Fibroblast of pulmonary artery (primary cell): ENCODE measurements at regions not wholly inside any gene's neighbourhood (a gene's known extent, or its start where the extent isn't known, plus 50 kb on each side); places are given as distances from the start of the nearest gene placed in this dataset.

ENCODE experiments used
- DNase-seq: peaks from one replicate; pipeline ENCODE4 v3.0.0-alpha.2; 2010; ENCODE audit warnings: low read depth
- H3K4me3 ChIP-seq: replicated peaks from 2 replicates; pipeline ENCODE4 v1.5.1; 2011; ENCODE audit warnings: low read depth, mild to moderate bottlenecking, control low read depth, low read length, moderate library complexity
- CTCF ChIP-seq: IDR thresholded peaks from 2 replicates; pipeline ENCODE4 v1.5.1; 2011; ENCODE audit warnings: mild to moderate bottlenecking, control low read depth, low read length, inconsistent platforms; ENCODE audit errors: missing control alignments

GRCh38 chr13:66207610-66208009, 1022.5 kb downstream of the PCDH9 start:
- DNase-seq = no peak
- no peak for TF ChIP-seq CTCF
- no peak overlapping the region for H3K4me3 ChIP-seq

- no peak overlapping the region for H3K4me3 ChIP-seq
- TF ChIP-seq CTCF = no peak
- DNase-seq = no peak
Measured at GRCh38 chr13:66205807-66206206, 1024.3 kb downstream of the PCDH9 start.

- DNase-seq = peak; percentile 20
- TF ChIP-seq CTCF = peak; percentile 8
- H3K4me3 ChIP-seq = no peak overlapping the region
Measured at GRCh38 chr13:66200555-66200954, 1029.6 kb downstream of the PCDH9 start.

GRCh38 chr13:66195238-66195637, 1034.9 kb downstream of the PCDH9 start:
- DNase-seq = no peak
- TF ChIP-seq CTCF = no peak
- H3K4me3 ChIP-seq = no peak overlapping the region

GRCh38 chr13:66189986-66190385, 1040.2 kb downstream of the PCDH9 start:
- DNase-seq = no peak
- no peak for TF ChIP-seq CTCF

GRCh38 chr13:66180836-66181235, 1049.3 kb downstream of the PCDH9 start:
- no peak for TF ChIP-seq CTCF
- no peak overlapping the region for H3K4me3 ChIP-seq
- DNase-seq = no peak

More at GRCh38 chr13:66189986-66190385, 1040.2 kb downstream of the PCDH9 start:
- no peak overlapping the region for H3K4me3 ChIP-seq

GRCh38 chr13:66171920-66172319, 1058.2 kb downstream of the PCDH9 start:
- DNase-seq = no peak
- H3K4me3 ChIP-seq = no peak overlapping the region
- TF ChIP-seq CTCF = no peak
